ENCODE measurements at regions not wholly inside any gene's neighbourhood (a gene's known extent, or its start where the extent isn't known, plus 50 kb on each side); places are given as distances from the start of the nearest gene placed in this dataset.

GRCh38 chr13:86608701-86609100, 809.5 kb upstream of the SLITRK6 start:
- no peaks in the 10 kb centered on the region for H4K20me1 ChIP-seq (ENCODE audit: control insufficient read depth, insufficient read depth, insufficient read length)
- no peak overlapping the region for H3K23ac ChIP-seq (ENCODE audit: insufficient read length, low read depth, low read length)
- H2BK12ac ChIP-seq (ENCODE audit: insufficient read length, low read depth, low read length) = no peak overlapping the region
- H4K8ac ChIP-seq (replicated peaks; ENCODE audit: insufficient read length, low read depth, low read length) = no peak overlapping the region
- H3K18ac ChIP-seq (ENCODE audit: insufficient read length, low read depth, low read length) = no peak overlapping the region
- H3K79me1 ChIP-seq (ENCODE audit: insufficient read depth, low read depth, low read length, poor library complexity, severe bottlenecking) = no peaks in the 10 kb centered on the region
- no peak overlapping the region for H3T11ph ChIP-seq (ENCODE audit: low read length)
- H3K9ac ChIP-seq (ENCODE audit: extremely low read depth, insufficient read length, low read length) = no peak overlapping the region
- no peak overlapping the region for H2BK5ac ChIP-seq (ENCODE audit: insufficient read length, low read length)
- H3K4me1 ChIP-seq (ENCODE audit: insufficient read depth, low read length) = no peaks in the 10 kb centered on the region
- no peaks in the 10 kb centered on the region for H3K79me2 ChIP-seq (ENCODE audit: insufficient read depth, low read length)
- H3K27me3 Mint-ChIP-seq (ENCODE audit: low read depth) = no peaks in the 10 kb centered on the region
- no peak for DNase-seq
- no peaks in the 10 kb centered on the region for H3K23me2 ChIP-seq (ENCODE audit: insufficient read length, low read depth, low read length, poor library complexity, severe bottlenecking)
- no peak overlapping the region for H4K5ac ChIP-seq (ENCODE audit: insufficient read length, low read depth, low read length)
- H2AK5ac ChIP-seq (ENCODE audit: insufficient read length, low read length) = no peak overlapping the region
- no peaks in the 10 kb centered on the region for H3K9me3 ChIP-seq (ENCODE audit: control insufficient read depth, low read depth, low read length)
- H3K9me3 Mint-ChIP-seq = no peaks in the 10 kb centered on the region
- no peak overlapping the region for H3K27ac ChIP-seq (ENCODE audit: insufficient read length, low read depth, low read length)
- H2BK120ac ChIP-seq (ENCODE audit: low read depth, low read length, poor library complexity, severe bottlenecking) = no peak overlapping the region
- H3K27ac Mint-ChIP-seq = no peak overlapping the region
- H2BK20ac ChIP-seq (ENCODE audit: low read depth, low read length, poor library complexity, severe bottlenecking) = no peak overlapping the region
- H3K36me3 Mint-ChIP-seq (ENCODE audit: insufficient read depth in 1 of 3, low read depth in 3 of 3) = no peaks in the 10 kb centered on the region
- no peak overlapping the region for H2AFZ ChIP-seq (ENCODE audit: low read length)
- WGBS (ENCODE audit: extremely low coverage, insufficient read length, low lambda C conversion rate) = no CpG with 5 or more reads among the region's 2 CpGs
- no peak overlapping the region for H3K56ac ChIP-seq (ENCODE audit: insufficient read length, low read depth, low read length)
- H3K27me3 ChIP-seq (ENCODE audit: insufficient read depth, low read length) = no peaks in the 10 kb centered on the region
- TF ChIP-seq CTCF (conservative IDR thresholded peaks at IDR 0.05) = no peak
- no peak overlapping the region for H2BK15ac ChIP-seq (ENCODE audit: low read depth, low read length)
- no peak overlapping the region for H4K91ac ChIP-seq (ENCODE audit: insufficient read length, low read depth, low read length)
- H3K4me2 ChIP-seq (ENCODE audit: insufficient read depth, insufficient read length, low read length) = no peak overlapping the region
- no peak overlapping the region for H3K4me3 Mint-ChIP-seq
- H3K4me1 Mint-ChIP-seq = peaks cover 0 to 2% of the 10 kb centered on the region in 2 experiments; a peak in 1 of 4 replicates
- no peak overlapping the region for H3K14ac ChIP-seq (ENCODE audit: insufficient read depth, low read length)
- H3K4ac ChIP-seq (ENCODE audit: low read depth, low read length) = no peak overlapping the region

Measured in H9 (cell line).